ACHN (cell line): ENCODE measurements at regions not wholly inside any gene's neighbourhood (a gene's known extent, or its start where the extent isn't known, plus 50 kb on each side); places are given as distances from the start of the nearest gene placed in this dataset.
"Not testable (repeated sequence)": the region's sequence is repeated elsewhere in the genome, so short reads cannot be mapped to it uniquely, and the experiment has no call there.

Source experiments
- DNase-seq: peaks from one replicate; pipeline ENCODE4 v3.0.0-alpha.2; 2015
- in situ Hi-C: cut with HindIII; loops from 2 replicates; pipeline ENCODE4 v1.10.0; 2017; ENCODE audit warnings: low sequenced_read_pairs, low pct_ligation_motif_present, low pct_unique_long_range_greater_than_20kb

GRCh38 chr1:134936-135335 is 316.5 kb downstream of the OR4F29 start:
- in situ Hi-C loops, DNase-seq: not testable (repeated sequence)

DNA sequence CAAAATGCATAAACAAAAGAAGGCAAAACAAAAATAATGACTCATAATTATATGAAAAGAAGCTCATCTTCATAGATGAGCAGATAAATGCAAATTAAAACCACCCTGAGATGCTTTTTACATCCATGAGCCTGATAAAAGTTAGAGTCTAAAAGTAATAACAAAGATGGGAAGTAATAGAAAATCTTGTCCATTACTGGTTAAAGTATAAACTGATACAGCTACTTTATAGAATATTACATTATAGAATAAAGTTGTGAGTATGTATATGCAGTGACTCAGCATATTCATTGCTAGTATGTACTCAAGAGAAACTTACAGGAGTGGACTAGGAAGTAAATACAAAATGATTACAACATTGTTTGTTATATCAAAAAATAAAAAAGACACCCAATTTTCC is 333.0 kb downstream of the OR4F29 start:
- in situ Hi-C loops, DNase-seq: not testable (repeated sequence)

DNA sequence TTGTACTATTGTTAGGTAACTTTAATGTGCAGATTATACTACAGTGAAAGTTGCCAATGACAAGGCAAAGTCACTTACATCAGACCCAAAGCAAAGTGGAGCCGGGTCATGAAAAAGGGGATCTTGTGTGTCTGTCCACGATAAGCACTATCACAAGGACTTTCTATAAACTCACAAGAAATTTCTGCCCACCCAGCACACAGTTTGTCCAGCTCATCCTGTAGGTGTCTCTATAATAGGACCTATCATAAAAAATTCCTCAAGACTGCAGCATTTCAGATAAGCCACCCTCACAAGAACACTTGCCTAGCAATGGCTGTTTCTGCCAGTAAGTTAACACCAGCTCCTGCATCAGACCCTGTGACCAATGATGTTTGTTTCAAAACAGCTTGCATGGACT is 335.9 kb downstream of the OR4F29 start:
- in situ Hi-C loops, DNase-seq: not testable (repeated sequence)

GRCh38 chr1:104776-105175 is 346.7 kb downstream of the OR4F29 start:
- in situ Hi-C loops = not testable (repeated sequence)

GRCh38 chr1:99481-99880 is 352.0 kb downstream of the OR4F29 start:
- in situ Hi-C loops, DNase-seq: not testable (repeated sequence)

More at GRCh38 chr1:104776-105175, 346.7 kb downstream of the OR4F29 start:
- DNase-seq = not testable (repeated sequence)

- DNase-seq, in situ Hi-C loops: not testable (repeated sequence)
Observed at GRCh38 chr1:98811-99210, 352.7 kb downstream of the OR4F29 start.

- DNase-seq, in situ Hi-C loops: not testable (repeated sequence)
Observed at GRCh38 chr1:91279-91678, 360.2 kb downstream of the OR4F29 start.

- in situ Hi-C loops, DNase-seq: not testable (repeated sequence)
Observed at GRCh38 chr1:88110-88509, 363.4 kb downstream of the OR4F29 start.

DNA sequence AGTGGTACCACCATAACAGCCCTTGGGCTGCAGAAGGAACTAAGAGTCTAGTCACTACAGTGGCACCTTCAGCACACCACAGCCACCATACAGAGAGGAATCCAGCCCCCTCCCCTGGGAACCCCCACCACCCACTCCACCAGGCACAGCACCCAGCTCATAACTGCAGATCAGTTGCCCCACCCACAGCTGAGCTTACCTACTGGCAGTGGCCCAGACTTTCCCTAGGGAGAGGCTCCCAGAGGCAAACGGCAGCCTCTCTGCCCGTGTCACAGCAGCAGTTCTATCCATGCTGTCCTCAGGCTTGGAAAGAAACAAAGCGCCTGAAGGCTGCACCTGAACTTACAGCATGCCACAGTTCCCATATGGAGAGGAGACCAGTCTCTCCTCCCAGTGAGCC is 372.3 kb downstream of the OR4F29 start:
- in situ Hi-C loops, DNase-seq: not testable (repeated sequence)

- in situ Hi-C loops = not testable (repeated sequence)
Observed at GRCh38 chr1:65119-65518, 386.4 kb downstream of the OR4F29 start, which contains the start of gene OR4F5. Gene OR4F5 (plus strand): TSS chr1:65419.

DNA sequence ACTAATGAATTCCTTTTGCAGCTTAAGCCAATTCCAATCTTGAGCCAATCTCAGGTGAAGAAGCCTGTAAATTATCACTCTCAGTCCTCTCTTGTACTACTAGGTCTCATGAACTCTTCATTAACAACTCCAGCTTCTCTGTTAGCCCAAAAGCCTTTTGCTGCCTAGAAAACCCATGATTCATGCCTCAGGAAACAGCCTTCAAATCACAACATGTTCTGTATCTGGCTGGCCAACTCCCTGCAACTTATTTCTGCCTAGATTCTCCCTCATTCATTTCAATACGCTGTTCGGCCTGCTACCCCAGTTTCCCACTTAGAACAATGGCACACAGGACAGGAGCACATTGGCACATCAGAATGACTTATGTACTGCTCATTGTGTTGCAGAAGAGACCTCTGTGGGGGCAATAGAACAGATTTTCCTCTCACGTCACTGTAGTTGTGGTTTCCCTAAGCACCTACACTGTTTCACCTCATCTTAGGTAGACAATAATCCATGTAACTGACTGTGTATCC is 395.4 kb downstream of the OR4F29 start:
- in situ Hi-C loops, DNase-seq: not testable (repeated sequence)

More at GRCh38 chr1:65119-65518, 386.4 kb downstream of the OR4F29 start, which contains the start of gene OR4F5:
- DNase-seq = not testable (repeated sequence)

GRCh38 chr1:53182-53581 is 398.3 kb downstream of the OR4F29 start:
- in situ Hi-C loops = not testable (repeated sequence)

DNA sequence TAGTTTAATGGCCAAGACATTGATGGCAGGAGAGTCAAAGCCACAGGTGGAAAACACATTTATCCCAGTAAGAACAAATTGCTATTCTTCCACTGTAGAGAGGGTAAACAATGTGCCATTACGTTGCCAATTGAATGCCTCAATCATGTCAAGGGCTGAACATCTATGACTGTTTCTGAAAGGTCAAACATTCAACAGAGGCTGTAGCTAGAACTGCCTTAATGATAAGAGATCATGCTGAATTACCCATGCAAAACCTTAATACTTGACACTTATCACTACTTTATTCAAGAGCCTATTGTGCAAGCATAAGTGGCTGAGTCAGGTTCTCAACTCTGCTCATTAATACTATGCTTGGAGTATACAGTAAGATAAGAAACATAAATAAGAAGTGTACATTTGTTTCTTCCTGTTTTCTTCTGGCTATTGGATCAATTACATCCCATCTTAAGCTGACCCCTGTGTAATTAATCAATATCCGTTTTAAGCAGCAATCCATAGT is 409.5 kb downstream of the OR4F29 start:
- in situ Hi-C loops, DNase-seq: not testable (repeated sequence)

More at GRCh38 chr1:53182-53581, 398.3 kb downstream of the OR4F29 start:
- DNase-seq = not testable (repeated sequence)

- in situ Hi-C loops, DNase-seq: not testable (repeated sequence)
Observed at GRCh38 chr1:41197-41596, 410.3 kb downstream of the OR4F29 start.

DNA sequence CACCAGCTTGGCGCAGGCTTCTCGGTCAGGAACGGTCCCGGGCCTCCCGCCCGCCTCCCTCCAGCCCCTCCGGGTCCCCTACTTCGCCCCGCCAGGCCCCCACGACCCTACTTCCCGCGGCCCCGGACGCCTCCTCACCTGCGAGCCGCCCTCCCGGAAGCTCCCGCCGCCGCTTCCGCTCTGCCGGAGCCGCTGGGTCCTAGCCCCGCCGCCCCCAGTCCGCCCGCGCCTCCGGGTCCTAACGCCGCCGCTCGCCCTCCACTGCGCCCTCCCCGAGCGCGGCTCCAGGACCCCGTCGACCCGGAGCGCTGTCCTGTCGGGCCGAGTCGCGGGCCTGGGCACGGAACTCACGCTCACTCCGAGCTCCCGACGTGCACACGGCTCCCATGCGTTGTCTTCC is 422.3 kb downstream of the OR4F29 start:
- in situ Hi-C loops, DNase-seq: not testable (repeated sequence)

DNA sequence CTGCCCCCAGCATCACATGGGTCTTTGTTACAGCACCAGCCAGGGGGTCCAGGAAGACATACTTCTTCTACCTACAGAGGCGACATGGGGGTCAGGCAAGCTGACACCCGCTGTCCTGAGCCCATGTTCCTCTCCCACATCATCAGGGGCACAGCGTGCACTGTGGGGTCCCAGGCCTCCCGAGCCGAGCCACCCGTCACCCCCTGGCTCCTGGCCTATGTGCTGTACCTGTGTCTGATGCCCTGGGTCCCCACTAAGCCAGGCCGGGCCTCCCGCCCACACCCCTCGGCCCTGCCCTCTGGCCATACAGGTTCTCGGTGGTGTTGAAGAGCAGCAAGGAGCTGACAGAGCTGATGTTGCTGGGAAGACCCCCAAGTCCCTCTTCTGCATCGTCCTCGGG is 434.2 kb downstream of the OR4F29 start:
- DNase-seq, in situ Hi-C loops: not testable (repeated sequence)

DNA sequence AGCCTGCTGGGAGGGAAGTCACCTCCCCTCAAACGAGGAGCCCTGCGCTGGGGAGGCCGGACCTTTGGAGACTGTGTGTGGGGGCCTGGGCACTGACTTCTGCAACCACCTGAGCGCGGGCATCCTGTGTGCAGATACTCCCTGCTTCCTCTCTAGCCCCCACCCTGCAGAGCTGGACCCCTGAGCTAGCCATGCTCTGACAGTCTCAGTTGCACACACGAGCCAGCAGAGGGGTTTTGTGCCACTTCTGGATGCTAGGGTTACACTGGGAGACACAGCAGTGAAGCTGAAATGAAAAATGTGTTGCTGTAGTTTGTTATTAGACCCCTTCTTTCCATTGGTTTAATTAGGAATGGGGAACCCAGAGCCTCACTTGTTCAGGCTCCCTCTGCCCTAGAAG is 435.5 kb downstream of the OR4F29 start:
- DNase-seq, in situ Hi-C loops: not testable (repeated sequence)

- in situ Hi-C loops, DNase-seq: not testable (repeated sequence)
Observed at GRCh38 chr1:9941-10717, 441.3 kb downstream of the OR4F29 start.
